ENCODE measurements at regions not wholly inside any gene's neighbourhood (a gene's known extent, or its start where the extent isn't known, plus 50 kb on each side); places are given as distances from the start of the nearest gene placed in this dataset.

- TF ChIP-seq, protein P1, sequence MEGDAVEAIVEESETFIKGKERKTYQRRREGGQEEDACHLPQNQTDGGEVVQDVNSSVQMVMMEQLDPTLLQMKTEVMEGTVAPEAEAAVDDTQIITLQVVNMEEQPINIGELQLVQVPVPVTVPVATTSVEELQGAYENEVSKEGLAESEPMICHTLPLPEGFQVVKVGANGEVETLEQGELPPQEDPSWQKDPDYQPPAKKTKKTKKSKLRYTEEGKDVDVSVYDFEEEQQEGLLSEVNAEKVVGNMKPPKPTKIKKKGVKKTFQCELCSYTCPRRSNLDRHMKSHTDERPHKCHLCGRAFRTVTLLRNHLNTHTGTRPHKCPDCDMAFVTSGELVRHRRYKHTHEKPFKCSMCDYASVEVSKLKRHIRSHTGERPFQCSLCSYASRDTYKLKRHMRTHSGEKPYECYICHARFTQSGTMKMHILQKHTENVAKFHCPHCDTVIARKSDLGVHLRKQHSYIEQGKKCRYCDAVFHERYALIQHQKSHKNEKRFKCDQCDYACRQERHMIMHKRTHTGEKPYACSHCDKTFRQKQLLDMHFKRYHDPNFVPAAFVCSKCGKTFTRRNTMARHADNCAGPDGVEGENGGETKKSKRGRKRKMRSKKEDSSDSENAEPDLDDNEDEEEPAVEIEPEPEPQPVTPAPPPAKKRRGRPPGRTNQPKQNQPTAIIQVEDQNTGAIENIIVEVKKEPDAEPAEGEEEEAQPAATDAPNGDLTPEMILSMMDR (conservative IDR thresholded peaks at IDR 0.05 in 1 of 2, IDR thresholded peaks at IDR 0.05 in 1 of 2; ENCODE audit: low read depth in 1 of 2, low read length in 2 of 2), result no peak
- no peak for TF ChIP-seq EZH2 (IDR thresholded peaks at IDR 0.05; ENCODE audit: low read length, missing control alignments)
Measured at GRCh38 chr4:126475730-126476129, 1157.0 kb upstream of the INTU start.

Data from fibroblast of lung (primary cell).